ENCODE measurements at regions not wholly inside any gene's neighbourhood (a gene's known extent, or its start where the extent isn't known, plus 50 kb on each side); places are given as distances from the start of the nearest gene placed in this dataset.

DNA sequence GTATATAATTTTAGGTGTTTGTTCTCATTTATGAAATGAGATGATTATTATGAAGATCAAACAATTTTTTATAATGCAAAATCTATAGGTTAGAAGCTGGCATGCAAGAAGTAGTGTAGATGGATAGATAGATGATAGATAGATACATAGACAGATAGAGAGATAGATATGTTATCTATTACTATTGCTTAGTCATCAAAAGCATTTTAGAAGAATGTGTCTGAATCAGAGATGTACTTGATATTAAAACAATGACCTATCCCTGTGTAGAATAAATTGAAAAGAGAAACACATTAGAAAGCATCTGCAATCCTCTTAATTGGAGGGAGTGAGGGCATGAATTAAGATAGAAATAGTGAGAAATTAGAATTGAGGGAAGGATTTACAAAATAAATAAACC, 436.2 kb upstream of the NXPH2 start:
- Histone ChIP-seq H3K4me1 (ENCODE audit: control insufficient read depth, low read depth, low read length) (no peaks in the 10 kb centered on the region), H3K18ac (ENCODE audit: low read length) (no peak overlapping the region), H4K5ac (ENCODE audit: low read length) (no peak overlapping the region), H4K8ac (ENCODE audit: low read depth, low read length) (no peak overlapping the region), H3K56ac (ENCODE audit: low read length) (no peak overlapping the region), H2BK15ac (replicated peaks; ENCODE audit: low read depth) (no peak overlapping the region), H3K36me3 (ENCODE audit: control insufficient read depth, insufficient read depth, low read length) (no peaks in the 10 kb centered on the region), H3K23ac (ENCODE audit: low read length) (no peak overlapping the region), H3K79me1 (ENCODE audit: low read length) (no peaks in the 10 kb centered on the region), H3K9ac (ENCODE audit: low read length) (no peak overlapping the region), H3K79me2 (ENCODE audit: control insufficient read depth, insufficient read depth, low read length) (no peaks in the 10 kb centered on the region), H2BK5ac (ENCODE audit: low read length) (no peak overlapping the region), H3K4me3 (ENCODE audit: low read length) (no peak overlapping the region), H3K4ac (ENCODE audit: low read depth, low read length) (no peak overlapping the region), H3K27ac (ENCODE audit: low read depth, low read length) (no peak overlapping the region), H2AK5ac (ENCODE audit: low read length) (no peak overlapping the region), H2BK120ac (ENCODE audit: low read depth, low read length) (no peak overlapping the region), H3K27me3 (ENCODE audit: insufficient read depth, low read length, poor library complexity) (no peaks in the 10 kb centered on the region), H3K4me2 (ENCODE audit: low read length) (no peak overlapping the region)
- no peak for DNase-seq

- Histone ChIP-seq H3K4me3 (ENCODE audit: low read length) (no peak overlapping the region), H3K56ac (ENCODE audit: low read length) (no peak overlapping the region), H2BK120ac (ENCODE audit: low read depth, low read length) (no peak overlapping the region), H3K18ac (ENCODE audit: low read length) (no peak overlapping the region), H3K79me2 (ENCODE audit: control insufficient read depth, insufficient read depth, low read length) (no peaks in the 10 kb centered on the region), H2BK15ac (replicated peaks; ENCODE audit: low read depth) (no peak overlapping the region), H3K4me2 (ENCODE audit: low read length) (no peak overlapping the region), H4K5ac (ENCODE audit: low read length) (no peak overlapping the region), H2AK5ac (ENCODE audit: low read length) (no peak overlapping the region), H3K9ac (ENCODE audit: low read length) (no peak overlapping the region), H3K4me1 (ENCODE audit: control insufficient read depth, low read depth, low read length) (no peaks in the 10 kb centered on the region), H3K27ac (ENCODE audit: low read depth, low read length) (no peak overlapping the region), H3K36me3 (ENCODE audit: control insufficient read depth, insufficient read depth, low read length) (no peaks in the 10 kb centered on the region), H3K27me3 (ENCODE audit: insufficient read depth, low read length, poor library complexity) (no peaks in the 10 kb centered on the region), H2BK5ac (ENCODE audit: low read length) (no peak overlapping the region), H3K23ac (ENCODE audit: low read length) (no peak overlapping the region), H3K4ac (ENCODE audit: low read depth, low read length) (no peak overlapping the region), H3K79me1 (ENCODE audit: low read length) (no peaks in the 10 kb centered on the region), H4K8ac (ENCODE audit: low read depth, low read length) (no peak overlapping the region)
- WGBS (ENCODE audit: extremely low coverage, insufficient coverage, low lambda C conversion rate) = no CpG with 5 or more reads among the region's 2 CpGs
- no peak for DNase-seq
Observed at GRCh38 chr2:139214801-139215200, 434.6 kb upstream of the NXPH2 start.

DNA sequence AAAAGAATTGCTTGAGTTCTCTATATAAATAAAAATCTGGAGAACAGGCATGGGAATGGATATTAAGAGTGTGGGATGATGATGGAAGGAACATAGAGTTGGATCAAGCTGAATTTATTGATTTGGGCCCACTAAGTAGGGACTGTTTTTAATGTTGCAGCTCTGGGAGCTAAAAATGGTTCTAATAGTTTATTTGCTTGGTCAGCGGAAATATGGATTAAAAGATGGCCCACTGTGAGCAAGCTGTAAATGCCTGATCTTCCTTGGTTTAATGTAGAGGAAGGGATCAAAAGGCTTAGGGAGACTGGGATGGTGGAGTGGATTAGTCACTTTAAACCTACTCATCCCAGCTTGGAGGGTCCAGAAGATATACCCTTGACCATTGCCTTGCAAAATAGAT, 429.4 kb upstream of the NXPH2 start:
- H4K8ac ChIP-seq (ENCODE audit: low read depth, low read length) = no peak overlapping the region
- H3K23ac ChIP-seq (ENCODE audit: low read length) = no peak overlapping the region
- WGBS (ENCODE audit: extremely low coverage, insufficient coverage, low lambda C conversion rate) = no CpG with 5 or more reads among the region's 1 CpG
- H3K79me2 ChIP-seq (ENCODE audit: control insufficient read depth, insufficient read depth, low read length) = no peaks in the 10 kb centered on the region
- no peak overlapping the region for H3K27ac ChIP-seq (ENCODE audit: low read depth, low read length)
- H2BK15ac ChIP-seq (replicated peaks; ENCODE audit: low read depth) = no peak overlapping the region
- no peak overlapping the region for H3K18ac ChIP-seq (ENCODE audit: low read length)
- H3K4me1 ChIP-seq (ENCODE audit: control insufficient read depth, low read depth, low read length) = no peaks in the 10 kb centered on the region
- no peak for DNase-seq
- H2BK120ac ChIP-seq (ENCODE audit: low read depth, low read length) = no peak overlapping the region
- H3K9ac ChIP-seq (ENCODE audit: low read length) = no peak overlapping the region
- H3K4ac ChIP-seq (ENCODE audit: low read depth, low read length) = no peak overlapping the region
- H3K27me3 ChIP-seq (ENCODE audit: insufficient read depth, low read length, poor library complexity) = no peaks in the 10 kb centered on the region
- H4K5ac ChIP-seq (ENCODE audit: low read length) = no peak overlapping the region
- no peak overlapping the region for H3K56ac ChIP-seq (ENCODE audit: low read length)
- no peaks in the 10 kb centered on the region for H3K79me1 ChIP-seq (ENCODE audit: low read length)
- H2BK5ac ChIP-seq (ENCODE audit: low read length) = no peak overlapping the region
- no peak overlapping the region for H3K4me2 ChIP-seq (ENCODE audit: low read length)
- H3K4me3 ChIP-seq (ENCODE audit: low read length) = no peak overlapping the region
- no peaks in the 10 kb centered on the region for H3K36me3 ChIP-seq (ENCODE audit: control insufficient read depth, insufficient read depth, low read length)
- H2AK5ac ChIP-seq (ENCODE audit: low read length) = no peak overlapping the region

DNA sequence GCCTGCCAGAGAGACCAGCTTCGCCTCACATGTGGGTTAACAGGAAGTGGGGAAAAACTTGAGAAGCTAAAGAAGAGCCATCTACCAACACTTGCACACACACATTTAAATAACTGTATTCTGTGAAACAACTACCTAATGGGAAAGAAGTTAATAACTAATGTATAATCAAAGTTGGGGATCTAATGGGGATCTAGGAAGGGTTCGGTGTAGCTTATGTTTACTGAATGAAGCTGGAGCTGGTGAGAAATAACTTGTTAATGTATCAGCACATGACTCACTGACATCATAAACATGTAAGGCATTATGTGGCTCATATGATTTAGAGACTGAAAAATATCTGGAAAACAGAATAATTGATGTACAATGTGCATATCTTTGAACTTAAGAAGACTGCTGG, 421.3 kb upstream of the NXPH2 start:
- Histone ChIP-seq H3K36me3 (ENCODE audit: control insufficient read depth, insufficient read depth, low read length) (no peaks in the 10 kb centered on the region), H2BK5ac (ENCODE audit: low read length) (no peak overlapping the region), H4K5ac (ENCODE audit: low read length) (no peak overlapping the region), H3K9ac (ENCODE audit: low read length) (no peak overlapping the region), H3K4me2 (ENCODE audit: low read length) (no peak overlapping the region), H3K27ac (ENCODE audit: low read depth, low read length) (no peak overlapping the region), H3K4me1 (ENCODE audit: control insufficient read depth, low read depth, low read length) (no peaks in the 10 kb centered on the region), H3K4me3 (ENCODE audit: low read length) (no peak overlapping the region), H4K8ac (ENCODE audit: low read depth, low read length) (no peak overlapping the region), H3K18ac (ENCODE audit: low read length) (no peak overlapping the region), H3K79me2 (ENCODE audit: control insufficient read depth, insufficient read depth, low read length) (no peaks in the 10 kb centered on the region), H2BK15ac (replicated peaks; ENCODE audit: low read depth) (no peak overlapping the region), H3K56ac (ENCODE audit: low read length) (no peak overlapping the region), H2AK5ac (ENCODE audit: low read length) (no peak overlapping the region), H3K79me1 (ENCODE audit: low read length) (no peaks in the 10 kb centered on the region), H3K27me3 (ENCODE audit: insufficient read depth, low read length, poor library complexity) (no peaks in the 10 kb centered on the region), H3K4ac (ENCODE audit: low read depth, low read length) (no peak overlapping the region), H3K23ac (ENCODE audit: low read length) (no peak overlapping the region), H2BK120ac (ENCODE audit: low read depth, low read length) (no peak overlapping the region)
- no peak for DNase-seq
- WGBS (ENCODE audit: extremely low coverage, insufficient coverage, low lambda C conversion rate) = no CpG with 5 or more reads among the region's 2 CpGs

DNA sequence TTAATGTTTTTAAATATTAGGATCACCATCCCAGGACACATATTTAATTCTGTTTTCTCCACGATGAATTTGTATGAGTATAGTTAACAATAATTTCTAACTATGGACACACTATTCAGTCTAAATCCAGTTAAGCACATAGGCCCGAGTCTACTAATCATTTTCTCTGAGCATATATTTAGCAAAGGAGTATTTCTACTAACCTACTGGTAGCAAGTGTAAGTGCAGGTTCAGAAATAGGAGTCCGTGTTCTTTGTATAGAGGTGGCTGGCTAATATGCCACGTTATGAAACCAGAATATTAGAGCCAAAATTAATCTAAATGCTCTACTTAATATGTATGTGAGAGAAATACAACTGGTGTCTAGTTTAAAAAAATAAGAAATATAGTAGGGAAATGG, 416.6 kb upstream of the NXPH2 start:
- no peak overlapping the region for H3K18ac ChIP-seq (ENCODE audit: low read length)
- H3K23ac ChIP-seq (ENCODE audit: low read length) = no peak overlapping the region
- H3K4me3 ChIP-seq (ENCODE audit: low read length) = no peak overlapping the region
- H3K79me2 ChIP-seq (ENCODE audit: control insufficient read depth, insufficient read depth, low read length) = no peaks in the 10 kb centered on the region
- no peak for DNase-seq
- WGBS (ENCODE audit: extremely low coverage, insufficient coverage, low lambda C conversion rate) = no CpG with 5 or more reads among the region's 4 CpGs
- no peak overlapping the region for H3K56ac ChIP-seq (ENCODE audit: low read length)
- no peaks in the 10 kb centered on the region for H3K36me3 ChIP-seq (ENCODE audit: control insufficient read depth, insufficient read depth, low read length)
- no peak overlapping the region for H4K8ac ChIP-seq (ENCODE audit: low read depth, low read length)
- no peak overlapping the region for H3K27ac ChIP-seq (ENCODE audit: low read depth, low read length)
- H2BK120ac ChIP-seq (ENCODE audit: low read depth, low read length) = no peak overlapping the region
- no peaks in the 10 kb centered on the region for H3K27me3 ChIP-seq (ENCODE audit: insufficient read depth, low read length, poor library complexity)
- H2BK15ac ChIP-seq (replicated peaks; ENCODE audit: low read depth) = no peak overlapping the region
- no peak overlapping the region for H2BK5ac ChIP-seq (ENCODE audit: low read length)
- H3K4me1 ChIP-seq (ENCODE audit: control insufficient read depth, low read depth, low read length) = no peaks in the 10 kb centered on the region
- no peak overlapping the region for H3K4ac ChIP-seq (ENCODE audit: low read depth, low read length)
- no peak overlapping the region for H3K9ac ChIP-seq (ENCODE audit: low read length)
- no peak overlapping the region for H2AK5ac ChIP-seq (ENCODE audit: low read length)
- H4K5ac ChIP-seq (ENCODE audit: low read length) = no peak overlapping the region
- no peaks in the 10 kb centered on the region for H3K79me1 ChIP-seq (ENCODE audit: low read length)
- H3K4me2 ChIP-seq (ENCODE audit: low read length) = no peak overlapping the region

- WGBS (ENCODE audit: extremely low coverage, insufficient coverage, low lambda C conversion rate) = no CpG with 5 or more reads among the region's 7 CpGs
- H3K4me3 ChIP-seq (ENCODE audit: low read length) = no peak overlapping the region
- no peak overlapping the region for H3K27ac ChIP-seq (ENCODE audit: low read depth, low read length)
- no peak overlapping the region for H2BK120ac ChIP-seq (ENCODE audit: low read depth, low read length)
- H3K4me2 ChIP-seq (ENCODE audit: low read length) = no peak overlapping the region
- H3K4ac ChIP-seq (ENCODE audit: low read depth, low read length) = no peak overlapping the region
- H3K4me1 ChIP-seq (ENCODE audit: control insufficient read depth, low read depth, low read length) = no peaks in the 10 kb centered on the region
- no peak overlapping the region for H4K5ac ChIP-seq (ENCODE audit: low read length)
- H2BK15ac ChIP-seq (replicated peaks; ENCODE audit: low read depth) = no peak overlapping the region
- H3K18ac ChIP-seq (ENCODE audit: low read length) = no peak overlapping the region
- H2BK5ac ChIP-seq (ENCODE audit: low read length) = no peak overlapping the region
- DNase-seq = no peak
- H3K9ac ChIP-seq (ENCODE audit: low read length) = no peak overlapping the region
- H3K36me3 ChIP-seq (ENCODE audit: control insufficient read depth, insufficient read depth, low read length) = no peaks in the 10 kb centered on the region
- no peaks in the 10 kb centered on the region for H3K27me3 ChIP-seq (ENCODE audit: insufficient read depth, low read length, poor library complexity)
- no peaks in the 10 kb centered on the region for H3K79me2 ChIP-seq (ENCODE audit: control insufficient read depth, insufficient read depth, low read length)
- no peak overlapping the region for H3K23ac ChIP-seq (ENCODE audit: low read length)
- no peaks in the 10 kb centered on the region for H3K79me1 ChIP-seq (ENCODE audit: low read length)
- no peak overlapping the region for H3K56ac ChIP-seq (ENCODE audit: low read length)
- no peak overlapping the region for H4K8ac ChIP-seq (ENCODE audit: low read depth, low read length)
- H2AK5ac ChIP-seq (ENCODE audit: low read length) = no peak overlapping the region
Observed at GRCh38 chr2:139194546-139194945, 414.4 kb upstream of the NXPH2 start.
